Upper lobe of left lung (tissue), 6 donors: ENCODE measurements at regions not wholly inside any gene's neighbourhood (a gene's known extent, or its start where the extent isn't known, plus 50 kb on each side); places are given as distances from the start of the nearest gene placed in this dataset.

Experiments used
- ATAC-seq, 2 donors: fragments of 200-7000 bp; cut with Tn5 transposase; one replicate each; pipeline ENCODE4 v1.9.1; 2022; ENCODE audit warnings: mild to moderate bottlenecking in 2 of 2, moderate library complexity in 2 of 2; ENCODE audit not compliant: low FRiP score in 2 of 2
- DNase-seq, 2 donors: peaks; one replicate each; pipeline ENCODE4 v3.0.0-alpha.2; 2019 to 2020
- H3K27ac ChIP-seq, 4 donors: fragments of 200-600 bp; sonication (generic); one replicate each; pipeline ENCODE4 v1.5.1; 2016 to 2019
- H3K27me3 ChIP-seq, 4 donors: fragments of 200-600 bp; sonication (generic); one replicate each; pipeline ENCODE4 v1.5.1; 2017 to 2019
- H3K36me3 ChIP-seq, 4 donors: fragments of 200-600 bp; sonication (generic); one replicate each; pipeline ENCODE4 v1.5.1; 2016 to 2019
- H3K4me1 ChIP-seq, 4 donors: fragments of 200-600 bp; sonication (generic); one replicate each; pipeline ENCODE4 v1.5.1; 2018 to 2019
- H3K4me3 ChIP-seq, 4 donors: fragments of 200-600 bp; sonication (generic); one replicate each; pipeline ENCODE4 v1.5.1; 2017 to 2019; ENCODE audit warnings: mild to moderate bottlenecking in 2 of 4, moderate library complexity in 1 of 4
- H3K9me3 ChIP-seq, 4 donors: fragments of 200-600 bp; sonication (generic); one replicate each; pipeline ENCODE4 v1.5.1; 2018 to 2019
- EP300 ChIP-seq, 4 donors: sonication (generic); formaldehyde crosslinking; IDR thresholded peaks; one replicate each; pipeline ENCODE4 v1.5.1; 2017; ENCODE audit warnings: antibody characterized with exemption in 4 of 4, control low read depth in 2 of 4
- POLR2A ChIP-seq, 4 donors: fragments of 450-650 bp; IDR thresholded peaks; one replicate each; pipeline ENCODE4 v1.5.1; 2016 to 2017; ENCODE audit warnings: antibody characterized with exemption in 4 of 4, mild to moderate bottlenecking in 2 of 4
- POLR2AphosphoS5 ChIP-seq, 2 donors: sonication (generic); formaldehyde crosslinking; IDR thresholded peaks; one replicate each; pipeline ENCODE4 v1.5.1; 2017; ENCODE audit warnings: antibody characterized with exemption in 2 of 2
- WGBS, 2 donors: methylation state at CpG; one replicate each; pipeline ENCODE4 v1.1.5; 2017 to 2018; 5-methylcytosine and 5-hydroxymethylcytosine counted together
- TF ChIP-seq, protein P1 (sequence below), 6 experiments: fragments of 450-650 bp in 4 of 6; fragments of 200-600 bp in 2 of 6; sonication (generic) in 2 of 6; IDR thresholded peaks; one replicate each; pipeline ENCODE4 v1.5.1; 2016 to 2019; ENCODE audit warnings: antibody characterized with exemption in 6 of 6
- donor health status: DM: no; HTN: no; CAD: no; lungs with moderate emphysema.
- donor health status: DM: no; HTN: yes; CAD: no; lungs with severe emphysema.

DNA sequence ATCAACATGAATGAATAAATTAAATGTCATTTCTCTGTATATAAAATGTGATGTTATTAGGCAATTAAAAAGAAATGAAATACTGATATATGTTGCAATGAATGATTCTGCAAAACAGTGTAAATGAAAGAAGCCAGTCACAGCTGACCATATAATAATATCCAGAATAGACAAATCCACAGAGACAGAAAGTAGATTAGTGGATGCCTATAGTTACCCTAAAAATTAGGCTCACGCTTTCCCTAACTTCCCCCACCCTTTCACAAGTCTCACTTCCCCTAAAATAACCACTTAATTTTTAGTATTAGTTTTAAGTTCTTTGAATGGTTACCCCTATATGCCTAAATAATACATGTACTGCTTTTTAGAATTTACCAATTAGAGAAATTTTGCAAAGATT, 348.9 kb upstream of the FAR2 start:
- no peak for DNase-seq
- no peak overlapping the region for H3K27ac ChIP-seq
- no peaks in the 10 kb centered on the region for H3K9me3 ChIP-seq
- H3K27me3 ChIP-seq: no peaks in the 10 kb centered on the region
- no peaks in the 10 kb centered on the region for H3K36me3 ChIP-seq
- peak in 1 of 2 donors; percentile 42 for ATAC-seq
- H3K4me3 ChIP-seq: no peak overlapping the region
- 76 to 82% methylated on average over 1 of the region's 1 CpG for WGBS, 2 donors
- H3K4me1 ChIP-seq: no peaks in the 10 kb centered on the region
- TF ChIP-seq, protein P1, sequence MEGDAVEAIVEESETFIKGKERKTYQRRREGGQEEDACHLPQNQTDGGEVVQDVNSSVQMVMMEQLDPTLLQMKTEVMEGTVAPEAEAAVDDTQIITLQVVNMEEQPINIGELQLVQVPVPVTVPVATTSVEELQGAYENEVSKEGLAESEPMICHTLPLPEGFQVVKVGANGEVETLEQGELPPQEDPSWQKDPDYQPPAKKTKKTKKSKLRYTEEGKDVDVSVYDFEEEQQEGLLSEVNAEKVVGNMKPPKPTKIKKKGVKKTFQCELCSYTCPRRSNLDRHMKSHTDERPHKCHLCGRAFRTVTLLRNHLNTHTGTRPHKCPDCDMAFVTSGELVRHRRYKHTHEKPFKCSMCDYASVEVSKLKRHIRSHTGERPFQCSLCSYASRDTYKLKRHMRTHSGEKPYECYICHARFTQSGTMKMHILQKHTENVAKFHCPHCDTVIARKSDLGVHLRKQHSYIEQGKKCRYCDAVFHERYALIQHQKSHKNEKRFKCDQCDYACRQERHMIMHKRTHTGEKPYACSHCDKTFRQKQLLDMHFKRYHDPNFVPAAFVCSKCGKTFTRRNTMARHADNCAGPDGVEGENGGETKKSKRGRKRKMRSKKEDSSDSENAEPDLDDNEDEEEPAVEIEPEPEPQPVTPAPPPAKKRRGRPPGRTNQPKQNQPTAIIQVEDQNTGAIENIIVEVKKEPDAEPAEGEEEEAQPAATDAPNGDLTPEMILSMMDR (IDR thresholded peaks at IDR 0.05): no peak
- no peak for TF ChIP-seq POLR2A (IDR thresholded peaks at IDR 0.05)

GRCh38 chr12:28802706-28803438, 346.2 kb upstream of the FAR2 start:
- H3K4me1 ChIP-seq: no peaks in the 10 kb centered on the region

GRCh38 chr12:28807535-28807934, 341.5 kb upstream of the FAR2 start:
- 76 to 81% methylated on average over 3 of the region's 3 CpGs for WGBS, 2 donors
- TF ChIP-seq EP300 (IDR thresholded peaks at IDR 0.05): no peak
- TF ChIP-seq, protein P1 (IDR thresholded peaks at IDR 0.05): no peak
- no peak for TF ChIP-seq POLR2A (IDR thresholded peaks at IDR 0.05)
- TF ChIP-seq POLR2AphosphoS5 (IDR thresholded peaks at IDR 0.05): no peak

More at GRCh38 chr12:28802706-28803438, 346.2 kb upstream of the FAR2 start:
- H3K27ac ChIP-seq: no peak overlapping the region
- 88 to 89% methylated on average over 5 of the region's 5 CpGs for WGBS, 2 donors
- H3K27me3 ChIP-seq: no peaks in the 10 kb centered on the region
- H3K4me3 ChIP-seq: no peak overlapping the region
- DNase-seq (peak in 1 of 2 donors; percentile 23), ATAC-seq (peak in 1 of 2 donors; percentile 87)
- no peaks in the 10 kb centered on the region for H3K9me3 ChIP-seq
- TF ChIP-seq EP300 (IDR thresholded peaks at IDR 0.05) (no peak), POLR2AphosphoS5 (IDR thresholded peaks at IDR 0.05) (no peak), POLR2A (IDR thresholded peaks at IDR 0.05) (no peak)
- TF ChIP-seq, protein P1 (IDR thresholded peaks at IDR 0.05): no peak
- no peaks in the 10 kb centered on the region for H3K36me3 ChIP-seq

DNA sequence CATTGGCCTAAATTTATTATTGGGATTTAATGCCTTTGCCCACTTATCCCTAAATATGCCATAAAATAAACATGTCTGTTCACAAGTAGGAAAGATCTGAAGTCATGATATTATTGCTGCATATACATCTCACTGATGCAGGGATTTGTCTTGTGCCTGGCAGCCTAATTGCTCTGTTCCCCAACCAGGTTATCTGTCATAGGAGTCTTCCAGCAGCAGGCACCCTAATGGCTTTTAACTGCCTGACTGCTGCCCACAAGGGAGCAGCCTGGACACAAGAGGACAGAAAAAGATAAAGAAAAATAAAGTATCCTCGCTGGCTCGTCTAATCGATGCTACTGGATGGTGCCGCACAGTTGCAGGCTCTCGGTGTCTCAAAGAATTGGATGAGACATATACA, 337.6 kb upstream of the FAR2 start:
- DNase-seq (no peak), ATAC-seq (no peak)
- Histone ChIP-seq H3K27me3 (no peaks in the 10 kb centered on the region), H3K4me1 (no peaks in the 10 kb centered on the region), H3K9me3 (no peaks in the 10 kb centered on the region), H3K36me3 (no peaks in the 10 kb centered on the region), H3K27ac (no peak overlapping the region), H3K4me3 (no peak overlapping the region)
- 73 to 75% methylated on average over 5 of the region's 5 CpGs for WGBS, 2 donors
- no peak for TF ChIP-seq EP300 (IDR thresholded peaks at IDR 0.05)
- no peak for TF ChIP-seq POLR2AphosphoS5 (IDR thresholded peaks at IDR 0.05)
- TF ChIP-seq, protein P1 (IDR thresholded peaks at IDR 0.05): no peak
- no peak for TF ChIP-seq POLR2A (IDR thresholded peaks at IDR 0.05)

More at GRCh38 chr12:28807535-28807934, 341.5 kb upstream of the FAR2 start:
- DNase-seq (no peak), ATAC-seq (no peak)
- Histone ChIP-seq H3K4me1 (no peaks in the 10 kb centered on the region), H3K9me3 (no peaks in the 10 kb centered on the region), H3K36me3 (no peaks in the 10 kb centered on the region), H3K27ac (no peak overlapping the region), H3K4me3 (no peak overlapping the region), H3K27me3 (no peaks in the 10 kb centered on the region)

DNA sequence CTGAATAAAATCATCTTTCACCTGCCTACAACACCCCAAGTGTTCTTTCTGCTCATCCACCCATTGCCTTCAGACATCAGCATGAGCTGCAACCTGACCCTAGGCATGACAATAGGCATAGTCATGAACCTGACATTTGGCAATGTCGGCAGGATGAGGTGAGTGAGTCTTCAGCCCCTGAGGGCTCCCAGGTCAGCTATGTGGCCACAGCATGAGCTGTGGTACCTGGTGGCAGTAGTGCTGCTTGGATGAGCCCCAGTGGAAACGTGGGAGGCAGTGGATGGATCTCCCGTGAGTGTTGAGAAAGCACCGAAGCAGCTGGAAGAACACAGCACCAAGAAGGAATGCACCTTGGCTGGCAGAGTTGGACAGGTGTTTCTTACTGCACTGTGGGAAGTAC, 334.8 kb upstream of the FAR2 start:
- Histone ChIP-seq H3K27me3 (no peaks in the 10 kb centered on the region), H3K9me3 (no peaks in the 10 kb centered on the region), H3K4me1 (no peaks in the 10 kb centered on the region), H3K36me3 (no peaks in the 10 kb centered on the region), H3K4me3 (no peak overlapping the region), H3K27ac (no peak overlapping the region)
- WGBS, 2 donors: 79 to 89% methylated on average over 3 to 4 of the region's 4 CpGs
- TF ChIP-seq EP300 (IDR thresholded peaks at IDR 0.05): no peak
- TF ChIP-seq POLR2A (IDR thresholded peaks at IDR 0.05): no peak
- DNase-seq (no peak), ATAC-seq (no peak)
